GM21737 (cell line): ENCODE measurements at regions not wholly inside any gene's neighbourhood (a gene's known extent, or its start where the extent isn't known, plus 50 kb on each side); places are given as distances from the start of the nearest gene placed in this dataset.

ENCODE experiments used
- ATAC-seq: cut with Tn5 transposase; IDR thresholded peaks from one replicate; pipeline ENCODE4 v1.9.1; 2021; ENCODE audit warnings: mild to moderate bottlenecking, moderate library complexity; ENCODE audit not compliant: unreplicated experiment

DNA sequence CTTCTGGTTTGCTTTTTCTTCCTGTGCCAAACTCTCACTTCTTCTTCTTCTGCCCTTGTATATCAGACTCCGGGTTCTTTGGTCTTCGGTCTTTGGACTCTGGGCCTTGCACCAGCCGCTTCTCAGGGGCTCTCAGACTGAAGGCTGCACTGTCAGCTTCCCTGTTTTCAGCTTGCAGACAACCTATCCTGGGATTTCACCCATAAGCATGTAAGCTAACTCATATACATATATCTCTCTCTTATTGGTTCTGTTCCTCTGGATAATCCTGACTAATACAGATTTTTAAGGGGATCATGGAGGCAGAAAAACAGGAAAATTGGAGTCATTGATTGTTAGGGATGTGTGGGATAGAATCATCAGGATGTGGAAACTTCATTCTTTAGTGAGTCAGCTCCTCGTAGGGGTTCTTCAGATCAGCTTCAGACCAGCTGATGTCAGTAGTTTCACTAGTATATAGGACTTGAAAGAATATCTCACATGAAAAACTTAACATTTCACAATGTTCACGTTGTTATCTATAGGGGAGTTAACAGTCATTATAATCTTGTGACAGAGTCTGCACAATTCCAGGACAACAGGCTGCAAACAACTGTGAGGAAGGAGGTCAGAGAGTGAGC lies 102.9 kb downstream of the RASSF9 start:
- ATAC-seq = no peak

GRCh38 chr12:85733984-85734383 lies 102.2 kb downstream of the RASSF9 start:
- no peak for ATAC-seq

DNA sequence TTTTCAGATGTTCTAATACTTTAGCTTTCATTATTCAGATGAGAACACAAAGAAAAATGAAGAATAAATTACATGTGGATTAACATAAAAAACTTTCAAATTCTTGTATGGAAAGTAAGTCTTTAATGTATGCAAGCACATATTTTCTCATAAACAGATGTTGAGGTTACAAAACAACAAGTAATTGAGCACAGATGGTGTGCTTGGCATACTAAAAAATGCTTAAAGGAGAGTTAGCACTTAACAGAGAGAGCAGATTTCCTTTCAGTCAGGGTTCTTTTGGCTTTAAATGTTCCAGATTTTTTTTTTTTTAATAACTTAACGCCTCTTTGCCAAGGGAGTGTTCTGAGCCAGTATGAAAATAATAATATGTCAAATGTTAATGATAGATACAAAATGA lies 96.0 kb downstream of the RASSF9 start:
- no peak for ATAC-seq

GRCh38 chr12:85741046-85741445 lies 95.2 kb downstream of the RASSF9 start:
- no peak for ATAC-seq

- ATAC-seq = no peak
Observed at GRCh38 chr12:85747941-85748495, 88.2 kb downstream of the RASSF9 start.
